Stromal cell of bone marrow (primary cell): ENCODE measurements at regions not wholly inside any gene's neighbourhood (a gene's known extent, or its start where the extent isn't known, plus 50 kb on each side); places are given as distances from the start of the nearest gene placed in this dataset.
"Not testable (repeated sequence)": the region's sequence is repeated elsewhere in the genome, so short reads cannot be mapped to it uniquely, and the experiment has no call there.

Source experiments
- DNase-seq: peaks from one replicate; pipeline ENCODE4 v3.0.0-alpha.2; 2012; ENCODE audit warnings: low read depth

GRCh38 chr2:173720306-173720705 lies 244.9 kb downstream of the SP3 start:
- peak; percentile 33 for DNase-seq

- DNase-seq, result no peak
Observed at GRCh38 chr2:173734797-173735196, 230.4 kb downstream of the SP3 start.

DNA sequence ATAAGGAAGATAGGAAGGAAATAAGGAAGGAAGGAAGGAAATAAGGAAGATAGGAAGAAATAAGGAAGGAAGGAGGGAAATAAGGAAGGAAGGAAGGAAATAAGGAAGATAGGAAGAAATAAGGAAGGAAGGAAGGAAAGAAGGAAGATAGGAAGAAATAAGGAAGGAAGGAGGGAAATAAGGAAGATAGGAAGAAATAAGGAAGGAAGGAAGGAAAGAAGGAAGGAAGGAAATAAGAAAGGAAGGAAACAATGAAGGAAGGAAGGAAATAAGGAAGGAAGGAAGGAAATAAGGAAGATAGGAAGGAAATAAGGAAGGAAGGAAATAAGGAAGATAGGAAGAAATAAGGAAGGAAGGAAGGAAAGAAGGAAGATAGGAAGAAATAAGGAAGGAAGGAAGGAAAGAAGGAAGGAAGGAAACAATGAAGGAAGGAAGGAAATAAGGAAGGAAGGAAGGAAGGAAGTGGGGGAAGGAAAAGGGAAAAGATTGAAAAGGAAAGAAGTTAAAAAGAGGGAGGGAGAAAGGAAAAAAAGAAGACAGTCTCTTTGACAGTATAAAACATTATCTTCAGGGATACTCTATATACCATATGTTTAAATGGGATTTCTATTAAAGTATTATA lies 227.1 kb downstream of the SP3 start:
- not testable (repeated sequence) for DNase-seq

GRCh38 chr2:173739006-173739405 lies 226.2 kb downstream of the SP3 start:
- DNase-seq, result no peak

GRCh38 chr2:173740639-173741038 lies 224.5 kb downstream of the SP3 start:
- no peak for DNase-seq

- no peak for DNase-seq
Observed at GRCh38 chr2:173741759-173742158, 223.4 kb downstream of the SP3 start.

DNA sequence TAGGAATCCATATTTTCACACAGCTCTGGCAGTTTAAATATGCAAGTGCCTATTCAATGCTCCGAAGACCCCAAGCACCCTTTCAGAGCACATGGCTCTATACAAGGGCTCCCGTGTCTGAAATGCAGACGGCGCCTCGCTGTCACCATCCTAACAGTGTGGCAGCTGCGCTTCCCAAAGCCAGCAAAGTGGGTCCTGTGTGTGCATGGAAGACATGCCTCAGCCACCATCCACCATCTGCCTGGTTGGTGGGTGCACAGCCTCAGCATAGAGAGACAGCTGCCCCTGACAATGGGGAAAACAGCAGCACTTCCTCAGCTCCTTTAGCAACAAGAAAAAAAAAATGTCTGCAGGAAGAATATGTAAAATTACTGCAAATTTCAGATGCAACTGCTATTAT lies 218.1 kb downstream of the SP3 start:
- DNase-seq, result no peak

DNA sequence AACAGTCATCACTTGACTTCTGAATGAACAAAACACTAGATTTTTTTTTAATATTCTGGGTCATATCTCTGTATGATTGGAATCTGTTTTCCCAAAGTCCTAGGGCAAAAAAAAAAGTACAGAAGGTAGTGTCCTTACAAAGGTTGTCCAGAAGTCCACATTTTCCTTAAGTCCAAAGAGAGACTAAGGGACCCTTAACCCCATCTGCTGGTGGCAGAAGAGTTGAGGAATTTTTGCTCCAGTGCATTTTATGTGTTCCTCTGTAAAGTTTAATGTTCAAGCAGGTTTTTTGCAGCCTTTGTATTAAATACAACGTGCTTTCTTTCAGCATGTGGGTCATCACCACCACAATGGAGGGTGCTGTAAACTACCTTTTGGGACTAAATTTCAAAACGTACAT lies 215.9 kb downstream of the SP3 start:
- DNase-seq, result peak; percentile 19

- peak; percentile 13 for DNase-seq
Observed at GRCh38 chr2:173750353-173750801, 214.8 kb downstream of the SP3 start.

DNA sequence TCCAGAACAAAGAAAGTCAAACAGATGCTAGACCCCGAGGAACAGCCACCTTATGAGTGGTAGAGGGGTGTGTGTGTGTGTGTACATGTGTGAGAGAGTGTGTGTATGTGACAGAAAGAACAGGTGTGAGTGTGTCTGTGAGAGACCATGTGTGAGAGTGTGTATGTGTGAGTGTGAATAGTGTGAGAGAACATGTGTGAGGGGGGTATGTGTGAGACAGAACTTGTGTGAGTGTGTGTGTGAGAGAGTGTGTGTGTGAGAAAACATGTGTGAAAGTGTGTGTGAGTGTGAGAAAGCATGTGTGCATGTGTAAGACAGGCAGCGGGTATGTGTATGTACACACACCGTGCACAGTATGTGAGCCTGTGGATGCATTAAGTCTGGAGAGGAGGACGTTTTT lies 214.3 kb downstream of the SP3 start:
- no peak for DNase-seq

DNA sequence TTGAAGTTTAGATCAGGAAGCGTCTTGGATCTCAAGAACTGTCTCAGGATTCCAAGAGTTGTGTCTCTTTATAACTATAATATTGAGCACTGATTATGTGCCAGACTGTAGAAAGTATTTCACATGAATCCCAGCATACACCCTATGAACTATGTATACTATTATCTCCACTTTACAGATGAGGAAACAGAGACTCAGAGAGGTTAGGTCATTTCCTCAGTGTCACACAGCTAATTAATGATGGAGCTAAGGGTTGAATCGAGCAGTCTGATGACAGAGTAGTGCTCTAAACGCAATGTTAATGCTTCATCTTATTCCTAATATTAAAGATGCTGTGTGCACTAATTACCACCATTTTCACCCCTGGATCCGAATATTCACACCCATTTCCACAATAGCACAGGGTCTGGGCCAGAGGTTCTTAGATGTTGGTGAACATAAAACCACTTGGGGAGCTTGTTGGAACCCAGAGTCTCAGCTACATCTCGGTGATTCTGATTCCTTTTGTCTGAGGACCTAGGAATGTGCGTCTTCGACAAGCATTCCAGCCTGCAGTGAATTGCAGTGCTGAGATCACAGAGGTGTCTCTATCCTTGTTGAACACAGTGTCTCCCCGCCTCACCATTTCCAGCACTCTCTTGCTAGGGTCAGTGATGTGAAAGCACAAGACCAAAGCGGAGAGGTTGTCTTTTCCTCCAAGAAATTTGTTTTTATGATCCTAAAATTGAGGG lies 213.8 kb downstream of the SP3 start:
- no peak for DNase-seq

GRCh38 chr2:173752152-173752551 lies 213.0 kb downstream of the SP3 start:
- peak; percentile 8 for DNase-seq

DNA sequence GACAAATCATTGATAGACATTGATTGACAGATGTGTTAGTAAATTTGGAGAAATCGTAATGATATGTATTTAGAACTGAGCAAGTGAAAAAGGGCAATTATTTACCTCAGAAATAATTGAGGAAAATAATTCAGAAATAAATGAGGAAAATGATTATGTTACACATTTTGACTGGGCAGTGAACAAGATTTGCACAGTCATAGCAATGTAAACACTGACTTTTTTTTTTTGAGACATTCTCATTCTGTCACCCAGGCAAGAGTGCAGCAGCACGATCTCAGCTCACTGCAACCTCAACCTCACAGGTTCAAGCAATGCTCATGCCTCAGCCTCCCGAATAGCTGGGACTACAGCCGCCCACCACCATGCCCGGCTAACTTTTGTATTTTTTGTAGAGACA lies 211.7 kb downstream of the SP3 start:
- no peak for DNase-seq

DNA sequence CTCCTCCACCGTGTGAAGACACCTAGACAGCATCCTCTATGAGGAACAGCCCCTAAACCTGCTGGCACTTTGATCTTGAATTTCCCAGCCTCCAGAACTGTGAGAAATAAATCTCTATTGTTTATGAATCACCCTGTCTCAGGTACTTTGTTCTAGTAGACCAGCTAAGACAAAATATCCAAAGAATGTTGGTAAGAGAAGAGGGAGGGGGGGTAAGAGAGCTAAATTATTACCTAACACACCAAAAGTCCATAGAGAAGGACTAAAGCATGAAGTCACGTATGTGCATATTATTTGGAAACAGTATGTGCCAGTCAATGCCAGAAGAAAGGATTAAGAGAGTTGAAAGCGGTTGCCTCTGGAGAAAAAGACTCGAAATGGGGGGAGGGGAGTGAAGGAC lies 211.0 kb downstream of the SP3 start:
- no peak for DNase-seq

- DNase-seq, result no peak
Observed at GRCh38 chr2:173754837-173755236, 210.3 kb downstream of the SP3 start.

DNA sequence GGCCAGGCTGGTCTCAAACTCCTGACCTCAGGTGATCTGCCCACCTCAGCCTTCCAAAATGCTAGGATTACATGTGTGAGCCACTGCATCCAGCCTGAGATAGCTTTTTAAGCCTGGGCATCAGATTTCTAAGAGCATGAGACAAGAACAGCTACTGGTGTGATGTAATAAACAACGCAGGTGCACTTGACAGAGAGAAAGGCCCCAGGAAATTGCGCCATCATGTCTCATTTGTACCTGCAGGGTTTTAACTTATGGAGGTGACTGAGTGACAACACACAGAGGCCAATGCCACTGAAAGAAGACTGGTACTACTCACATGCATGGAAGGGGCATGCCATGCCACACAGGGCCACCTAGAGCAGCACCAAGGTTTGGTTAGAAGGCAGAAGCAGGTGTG lies 209.4 kb downstream of the SP3 start:
- DNase-seq, result no peak

DNA sequence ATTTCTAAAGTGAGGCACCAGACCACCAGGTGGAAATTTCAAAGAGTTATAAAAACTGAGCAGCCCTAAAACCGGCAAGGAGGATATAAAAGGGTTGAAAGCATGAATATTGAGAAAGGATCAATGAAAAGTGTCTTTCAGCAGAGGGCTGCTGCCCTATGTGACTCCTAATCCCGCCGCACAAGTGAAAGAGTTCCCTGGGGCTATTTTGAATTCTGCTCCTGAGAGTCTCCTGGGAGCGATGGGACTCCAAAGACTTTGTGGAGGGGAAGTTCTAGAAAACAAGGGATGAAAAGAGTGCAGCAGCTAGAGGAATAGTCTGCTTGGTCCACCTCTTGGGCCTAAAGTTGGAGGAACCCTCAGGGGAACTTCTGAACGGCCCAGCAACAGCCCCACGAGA lies 205.2 kb downstream of the SP3 start:
- DNase-seq, result no peak

DNA sequence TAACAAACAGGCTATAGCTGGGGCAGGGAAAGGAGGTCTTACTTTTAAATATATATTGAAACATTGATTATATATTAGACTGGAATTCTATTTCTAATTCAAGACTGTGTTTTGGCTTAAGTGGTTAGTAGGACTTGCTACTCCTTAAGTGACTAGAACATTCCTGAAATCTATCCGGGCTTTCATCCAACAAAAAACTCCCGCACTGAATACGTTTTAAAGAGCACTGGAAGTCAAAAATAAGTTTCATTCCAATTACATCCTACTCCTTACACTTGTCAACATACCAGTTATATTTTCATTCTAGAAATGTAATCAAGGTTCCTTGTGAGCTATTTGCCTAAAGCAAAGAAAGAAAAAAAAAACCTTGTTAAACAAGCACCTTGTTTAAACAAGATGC lies 204.6 kb downstream of the SP3 start:
- peak; percentile 8 for DNase-seq

DNA sequence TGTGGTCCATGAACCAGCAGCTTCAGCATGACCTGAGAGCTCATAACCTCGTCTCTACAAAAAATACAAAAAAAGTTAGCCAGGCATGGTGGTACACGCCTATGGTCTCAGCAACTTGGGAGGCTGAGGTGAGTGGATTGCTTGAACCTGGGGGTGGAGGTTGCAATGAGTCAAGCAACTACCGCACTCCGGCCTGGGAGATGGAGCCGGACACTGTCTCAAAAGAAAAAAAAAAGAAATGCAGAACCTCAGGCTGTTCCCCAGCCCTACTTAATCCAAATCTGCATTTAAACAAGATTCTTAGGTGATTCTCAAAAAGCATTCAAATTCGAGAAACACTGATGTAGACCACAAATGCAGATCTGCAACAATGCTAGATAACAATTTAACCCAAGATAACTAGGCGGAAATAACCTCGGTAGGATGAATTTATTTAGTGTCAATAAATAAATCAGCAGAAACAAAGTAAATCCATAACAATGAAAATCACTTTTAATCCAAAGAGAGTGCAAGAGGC lies 203.5 kb downstream of the SP3 start:
- DNase-seq, result no peak

- DNase-seq, result no peak
Observed at GRCh38 chr2:173762221-173762620, 203.0 kb downstream of the SP3 start.

DNA sequence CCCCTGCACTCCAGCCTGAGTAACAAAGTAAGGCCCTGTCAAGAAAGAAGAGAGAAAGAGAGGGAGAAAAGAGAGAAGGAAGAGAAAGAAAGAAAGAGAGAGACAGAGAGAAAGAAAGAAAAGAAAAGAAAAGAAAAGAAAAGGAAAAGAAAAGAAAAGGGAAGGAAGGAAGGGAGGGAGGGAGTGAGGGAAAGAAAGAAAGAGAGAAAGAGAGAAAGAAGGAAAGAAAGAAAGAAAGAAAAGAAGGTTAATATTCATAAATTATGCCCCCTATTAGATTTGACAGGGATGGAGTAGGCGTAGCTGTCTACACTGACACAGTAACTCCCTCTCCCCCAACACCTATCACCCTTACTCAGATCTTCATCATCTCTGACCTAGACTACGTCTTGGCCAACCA lies 202.3 kb downstream of the SP3 start:
- DNase-seq, result no peak

DNA sequence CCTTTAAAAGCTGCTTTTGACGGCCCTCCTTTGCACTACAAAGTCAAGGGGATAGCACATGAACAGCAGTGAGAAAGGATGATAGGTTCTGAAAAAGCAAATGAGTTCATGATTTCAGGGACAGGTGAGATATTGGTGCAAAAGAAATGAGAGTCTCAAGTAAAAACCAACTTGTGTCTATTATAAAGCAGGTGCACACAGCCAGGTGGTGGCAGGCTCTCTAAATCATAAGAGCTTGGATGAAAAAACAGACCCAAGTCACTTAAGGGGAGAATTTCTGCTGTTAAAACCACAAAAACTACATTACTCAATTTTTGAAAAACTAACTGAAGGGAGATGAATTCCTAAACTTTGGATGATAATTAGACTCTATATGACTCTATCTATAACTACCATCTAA lies 201.5 kb downstream of the SP3 start:
- no peak for DNase-seq

DNA sequence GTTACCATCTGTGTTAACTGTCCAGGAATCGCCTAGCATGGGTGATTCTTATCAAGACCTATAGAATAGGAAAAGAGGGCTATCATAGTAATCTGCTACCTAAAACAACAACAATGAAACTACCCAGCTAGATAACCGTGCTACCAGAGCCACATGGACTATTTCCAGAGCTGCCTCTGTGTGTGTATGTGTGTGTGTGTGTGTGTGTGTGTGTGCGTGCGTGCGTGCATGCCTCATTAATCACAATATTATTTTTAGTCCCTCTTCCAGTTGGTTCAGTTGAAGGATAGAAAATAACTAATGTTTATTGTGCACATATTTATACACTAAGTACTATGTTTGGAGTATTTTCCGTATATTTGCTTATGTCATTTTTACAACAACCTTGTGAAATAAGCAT lies 201.1 kb downstream of the SP3 start:
- DNase-seq, result no peak
